ENCODE measurements at regions not wholly inside any gene's neighbourhood (a gene's known extent, or its start where the extent isn't known, plus 50 kb on each side); places are given as distances from the start of the nearest gene placed in this dataset.

GRCh38 chr7:53087274-53087673 is 51.8 kb downstream of the POM121L12 start:
- no peak overlapping the region for H3K4me3 ChIP-seq (replicated peaks; ENCODE audit: insufficient read depth, low read length)
- TF ChIP-seq POLR2AphosphoS5 (IDR thresholded peaks at IDR 0.05; ENCODE audit: low read depth), result no peak
- H3K27me3 ChIP-seq (ENCODE audit: insufficient read depth, poor library complexity, severe bottlenecking), result no peaks in the 10 kb centered on the region
- no peak overlapping the region for H3K27ac ChIP-seq (replicated peaks)
- no peak for DNase-seq (ENCODE audit: low read depth in 1 of 2, low spot score in 1 of 2)

- Histone ChIP-seq H3K4me3 (replicated peaks; ENCODE audit: insufficient read depth, low read length) (no peak overlapping the region), H3K27me3 (ENCODE audit: insufficient read depth, poor library complexity, severe bottlenecking) (no peaks in the 10 kb centered on the region), H3K27ac (replicated peaks) (no peak overlapping the region)
- no peak for DNase-seq (ENCODE audit: low read depth in 1 of 2, low spot score in 1 of 2)
- no peak for TF ChIP-seq REST (IDR thresholded peaks at IDR 0.05; ENCODE audit: insufficient replicate concordance, low read depth)
- TF ChIP-seq GABPA (IDR thresholded peaks at IDR 0.05; ENCODE audit: low read depth), result no peak
- no peak for TF ChIP-seq CTCF (IDR thresholded peaks at IDR 0.05; ENCODE audit: insufficient read depth, low read length)
- no peak for TF ChIP-seq POLR2AphosphoS5 (IDR thresholded peaks at IDR 0.05; ENCODE audit: low read depth)
- TF ChIP-seq SPI1 (IDR thresholded peaks at IDR 0.05; ENCODE audit: borderline replicate concordance, low read depth), result no peak
Measured at GRCh38 chr7:53094191-53094590, 58.8 kb downstream of the POM121L12 start.

GRCh38 chr7:53094827-53095226 is 59.4 kb downstream of the POM121L12 start:
- no peak for DNase-seq (ENCODE audit: low read depth in 1 of 2, low spot score in 1 of 2)
- H3K27me3 ChIP-seq (ENCODE audit: insufficient read depth, poor library complexity, severe bottlenecking), result no peaks in the 10 kb centered on the region
- H3K27ac ChIP-seq (replicated peaks), result no peak overlapping the region
- TF ChIP-seq SPI1 (IDR thresholded peaks at IDR 0.05; ENCODE audit: borderline replicate concordance, low read depth), result no peak
- TF ChIP-seq CTCF (IDR thresholded peaks at IDR 0.05; ENCODE audit: insufficient read depth, low read length), result no peak
- no peak for TF ChIP-seq POLR2AphosphoS5 (IDR thresholded peaks at IDR 0.05; ENCODE audit: low read depth)
- TF ChIP-seq GABPA (IDR thresholded peaks at IDR 0.05; ENCODE audit: low read depth), result no peak
- no peak for TF ChIP-seq REST (IDR thresholded peaks at IDR 0.05; ENCODE audit: insufficient replicate concordance, low read depth)
- no peak overlapping the region for H3K4me3 ChIP-seq (replicated peaks; ENCODE audit: insufficient read depth, low read length)

- Histone ChIP-seq H3K27ac (replicated peaks) (no peak overlapping the region), H3K27me3 (ENCODE audit: insufficient read depth, poor library complexity, severe bottlenecking) (no peaks in the 10 kb centered on the region), H3K4me3 (replicated peaks; ENCODE audit: insufficient read depth, low read length) (no peak overlapping the region)
- no peak for DNase-seq (ENCODE audit: low read depth in 1 of 2, low spot score in 1 of 2)
- no peak for TF ChIP-seq CTCF (IDR thresholded peaks at IDR 0.05; ENCODE audit: insufficient read depth, low read length)
Measured at GRCh38 chr7:53095731-53096501, 60.5 kb downstream of the POM121L12 start.

All from HL-60 (cell line).